ENCODE measurements at regions not wholly inside any gene's neighbourhood (a gene's known extent, or its start where the extent isn't known, plus 50 kb on each side); places are given as distances from the start of the nearest gene placed in this dataset.
"Not testable (repeated sequence)": the region's sequence is repeated elsewhere in the genome, so short reads cannot be mapped to it uniquely, and the experiment has no call there.

DNA sequence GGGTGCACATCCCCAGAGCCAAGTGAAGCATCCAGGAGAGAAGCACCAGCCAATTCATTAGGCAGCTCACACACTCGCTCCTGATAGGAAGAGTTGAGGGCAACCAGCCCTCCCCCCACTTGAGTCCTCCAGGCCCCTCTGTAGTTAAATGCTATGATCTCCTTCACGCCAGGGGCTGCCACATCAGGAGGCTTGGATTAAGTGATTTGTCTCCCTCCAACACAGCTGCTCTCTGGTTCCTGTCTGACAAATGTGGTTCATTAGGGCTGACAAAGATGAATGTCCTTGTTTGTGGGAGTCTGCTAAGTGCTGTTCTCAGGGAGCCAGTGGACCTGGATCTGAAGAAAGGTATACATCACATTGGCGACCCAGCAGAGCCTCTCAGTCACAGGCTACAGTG, 94.5 kb upstream of the WSCD1 start:
- no peak for DNase-seq

DNA sequence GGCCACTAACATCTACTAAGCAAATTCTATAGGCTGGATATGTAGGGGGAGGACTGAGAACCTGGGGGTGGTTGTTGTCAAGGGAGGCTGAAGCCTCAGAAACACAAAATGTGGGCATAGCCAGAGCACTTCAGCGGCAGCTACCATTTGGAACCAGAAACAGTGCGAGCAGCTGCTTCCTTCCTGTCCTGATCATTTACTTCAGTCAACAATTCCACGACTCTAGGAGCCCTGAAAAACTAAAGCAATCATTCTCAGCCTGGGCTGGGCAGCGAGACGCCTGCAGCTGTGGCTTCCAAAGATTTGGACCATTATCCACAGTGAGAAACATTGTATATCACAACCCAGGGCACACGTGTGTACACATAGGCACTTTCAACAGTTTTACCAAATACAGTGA, 93.9 kb upstream of the WSCD1 start:
- no peak for DNase-seq

DNA sequence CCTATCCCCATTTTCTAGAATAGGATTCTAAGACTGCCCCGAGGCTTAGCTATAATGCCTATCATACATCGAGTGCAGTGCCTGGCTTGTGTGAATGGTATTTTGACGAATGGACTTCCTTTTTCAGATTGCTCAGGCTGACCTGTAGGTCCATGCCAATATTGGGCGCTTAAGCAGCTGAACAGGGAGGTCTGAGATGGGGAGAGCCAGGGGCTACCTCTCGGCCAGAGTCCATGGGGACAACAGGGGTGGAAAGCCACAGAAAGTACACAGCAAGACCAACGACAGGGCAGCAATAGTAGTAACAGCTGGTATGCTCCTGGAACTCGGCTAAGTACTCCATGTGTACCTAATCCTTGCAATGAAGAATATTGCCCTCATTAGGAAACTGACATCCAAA, 91.7 kb upstream of the WSCD1 start:
- no peak for DNase-seq

DNA sequence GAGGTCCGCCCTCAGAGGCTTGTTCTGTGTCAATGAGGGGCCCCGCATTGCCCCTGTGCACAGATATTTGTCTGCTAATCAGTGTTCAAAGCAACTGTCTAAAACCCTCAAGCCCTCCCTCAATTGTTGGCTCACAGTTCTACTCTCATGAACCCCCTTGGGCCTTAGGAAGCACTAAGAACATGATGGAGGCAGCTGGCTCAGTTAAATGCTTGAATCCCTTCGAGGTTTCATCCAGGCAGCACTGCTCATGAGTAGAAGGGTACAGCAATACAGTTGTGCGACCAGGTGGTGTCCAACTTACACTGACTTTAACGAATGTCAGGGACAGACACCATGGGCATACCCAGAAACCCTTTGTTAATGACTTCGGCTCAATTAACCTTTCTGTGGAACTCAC, 89.2 kb upstream of the WSCD1 start:
- no peak for DNase-seq

DNA sequence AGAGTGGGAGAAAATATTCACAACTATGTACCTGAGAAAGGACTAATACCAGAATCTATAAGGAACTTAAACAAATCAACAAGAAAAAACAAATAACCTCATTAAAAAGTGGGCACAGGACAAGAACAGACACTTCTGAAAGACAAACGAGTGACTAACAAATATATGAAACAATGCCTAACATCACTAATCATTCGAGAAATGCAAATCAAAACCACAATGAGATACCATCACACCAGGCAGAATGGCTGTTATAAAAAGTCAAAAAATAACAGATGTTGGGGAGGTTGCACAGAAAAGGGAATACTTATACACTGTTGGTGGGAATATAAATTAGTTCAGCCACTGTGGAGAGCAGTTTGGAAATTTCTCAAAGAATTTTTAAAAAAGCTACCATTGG, 83.5 kb upstream of the WSCD1 start:
- no peak for DNase-seq

DNA sequence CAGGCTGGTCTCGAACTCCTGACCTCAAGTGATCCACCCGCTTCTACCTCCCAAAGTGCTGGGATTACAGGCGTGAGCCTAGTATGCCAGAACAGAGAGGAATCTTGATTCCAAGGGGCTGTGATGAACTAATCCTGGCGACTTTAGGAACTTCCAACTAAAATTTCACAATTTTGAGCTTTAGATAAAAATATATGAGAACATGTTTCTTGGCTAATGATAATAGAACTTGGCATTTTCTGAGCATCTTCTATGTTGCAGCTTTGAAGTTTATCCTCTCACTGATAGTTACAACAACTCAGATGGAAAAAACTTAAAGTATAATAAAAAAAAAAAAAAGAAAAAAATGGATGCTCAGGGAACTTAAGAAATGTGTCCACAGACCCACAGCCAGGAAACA, 69.8 kb upstream of the WSCD1 start:
- no peak for DNase-seq

DNA sequence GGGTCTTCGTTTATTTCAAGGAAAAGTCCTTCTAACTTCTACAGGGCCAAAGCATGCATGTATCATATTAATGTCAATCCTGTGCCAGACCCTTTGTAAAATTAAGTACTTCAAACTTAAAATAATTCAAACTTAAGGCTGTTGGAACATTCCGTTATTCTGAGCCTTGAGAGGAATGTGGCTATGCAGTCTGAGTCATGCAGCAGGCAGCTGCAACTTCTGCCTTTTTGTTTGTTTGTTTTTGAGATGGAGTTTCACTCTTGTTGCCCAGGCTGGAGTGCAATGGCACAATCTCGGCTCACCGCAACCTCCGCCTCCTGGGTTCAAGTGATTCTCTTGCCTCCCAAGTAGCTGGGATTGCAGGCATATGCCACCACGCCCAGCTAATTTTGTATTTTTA, 67.0 kb upstream of the WSCD1 start:
- not testable (repeated sequence) for DNase-seq

DNA sequence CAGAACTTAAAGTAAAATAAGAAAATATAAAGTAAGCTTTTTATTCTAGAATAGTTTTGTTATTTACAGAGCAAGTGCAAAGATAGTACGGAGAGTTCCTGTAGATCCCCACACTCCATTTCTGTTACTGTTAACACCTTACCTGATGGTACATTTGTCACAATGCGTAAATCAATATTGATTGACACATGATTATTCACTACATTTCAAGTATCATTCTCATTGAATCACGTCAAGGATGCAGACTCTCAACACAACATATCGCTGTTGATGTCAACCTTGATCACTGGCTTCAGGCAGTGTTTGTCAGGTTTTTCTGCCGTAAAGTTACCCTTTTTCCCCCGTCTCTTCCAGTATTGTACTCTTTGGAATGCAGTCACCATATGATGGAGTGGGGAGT, 64.2 kb upstream of the WSCD1 start:
- no peak for DNase-seq

- DNase-seq = no peak
These were observed 59.0 kb upstream of the WSCD1 start for GRCh38 chr17:6011206-6011605.

DNA sequence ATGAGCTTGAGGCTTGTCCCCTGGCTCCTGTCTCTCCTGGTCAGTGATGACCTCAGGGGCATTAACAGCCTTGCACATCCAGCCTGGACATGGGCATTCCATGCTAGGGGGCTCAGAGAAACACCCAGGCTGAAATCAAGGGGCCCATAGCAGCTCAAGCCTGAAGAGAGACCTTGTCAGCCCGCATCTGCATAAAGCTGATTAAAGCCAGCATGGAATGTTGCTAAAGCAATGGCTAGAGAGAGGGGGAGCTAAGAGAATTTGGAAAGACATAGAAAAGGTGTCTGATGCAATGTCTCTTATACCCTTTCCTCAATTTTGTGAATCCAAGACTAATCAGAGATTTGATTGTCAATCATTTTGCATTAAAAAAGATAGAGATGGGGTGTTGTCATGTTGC, 51.4 kb upstream of the WSCD1 start:
- no peak for DNase-seq

DNA sequence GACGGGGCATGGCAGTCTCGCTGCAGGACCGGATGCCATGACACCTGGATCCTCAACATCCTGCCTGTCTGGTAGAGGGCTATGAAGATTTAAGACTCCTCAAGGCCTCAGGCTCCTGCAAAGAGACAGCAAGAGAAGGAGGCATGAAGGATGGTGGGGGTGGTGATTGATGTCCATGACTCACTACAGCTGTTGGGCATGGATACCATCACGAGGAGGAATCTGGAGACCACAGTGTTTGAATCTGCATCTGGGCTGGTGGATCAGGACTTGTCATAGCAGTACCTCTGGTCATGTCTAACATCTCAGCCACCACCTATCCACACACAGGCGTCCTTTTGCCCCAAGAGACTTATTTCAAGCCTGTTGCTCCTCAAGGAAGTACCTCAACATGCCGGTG, 50.2 kb upstream of the WSCD1 start:
- no peak for DNase-seq

- no peak for DNase-seq
These were observed 49.7 kb upstream of the WSCD1 start for GRCh38 chr17:6020376-6021010.
